HUDEP-2 (cell line): ENCODE measurements at regions not wholly inside any gene's neighbourhood (a gene's known extent, or its start where the extent isn't known, plus 50 kb on each side); places are given as distances from the start of the nearest gene placed in this dataset.
A peak's percentile ranks its signal among the peaks of the same experiment; 100 is the strongest.
"Not testable (repeated sequence)": the region's sequence is repeated elsewhere in the genome, so short reads cannot be mapped to it uniquely, and the experiment has no call there.

Experiments
- DNase-seq, 76 experiments: peaks; one replicate each; lab custom pipeline; 2025; ENCODE audit not compliant: unreplicated experiment in 76 of 76; lab: John Stamatoyannopoulos, UW

- no peak for DNase-seq
Measured at GRCh38 chr18:76307293-76307690, 187.8 kb downstream of the ZNF516 start.

GRCh38 chr18:76306685-76307292 is 188.3 kb downstream of the ZNF516 start:
- DNase-seq: peak in 9 of 76 experiments; percentile 0 to 48 (median 22)

GRCh38 chr18:76285866-76286265 is 209.2 kb downstream of the ZNF516 start:
- DNase-seq: no peak

- no peak for DNase-seq
Measured at GRCh38 chr18:76281565-76281964, 213.5 kb downstream of the ZNF516 start.

GRCh38 chr18:76277801-76278200 is 217.2 kb downstream of the ZNF516 start:
- DNase-seq: no peak

- DNase-seq: no peak
Measured at GRCh38 chr18:76275727-76276313, 219.2 kb downstream of the ZNF516 start.

GRCh38 chr18:76274468-76275289 is 220.4 kb downstream of the ZNF516 start:
- peak in 4 of 76 experiments; percentile 2 to 19 (median 11) for DNase-seq

- no peak for DNase-seq
Measured at GRCh38 chr18:76273956-76274355, 221.1 kb downstream of the ZNF516 start.

- DNase-seq: no peak
Measured at GRCh38 chr18:76273036-76273545, 222.0 kb downstream of the ZNF516 start.

- not testable (repeated sequence) for DNase-seq
Measured at GRCh38 chr18:76267423-76267822, 227.6 kb downstream of the ZNF516 start.

GRCh38 chr18:76266236-76266991 is 228.6 kb downstream of the ZNF516 start:
- DNase-seq: no peak

GRCh38 chr18:76265497-76266235 is 229.4 kb downstream of the ZNF516 start:
- no peak for DNase-seq

- no peak for DNase-seq
Measured at GRCh38 chr18:76264876-76265250, 230.2 kb downstream of the ZNF516 start.

- DNase-seq: no peak
Measured at GRCh38 chr18:76264198-76264875, 230.7 kb downstream of the ZNF516 start.

GRCh38 chr18:76263046-76264005 is 231.7 kb downstream of the ZNF516 start:
- no peak for DNase-seq

GRCh38 chr18:76260941-76261472 is 234.0 kb downstream of the ZNF516 start:
- no peak for DNase-seq

GRCh38 chr18:76259711-76260110 is 235.3 kb downstream of the ZNF516 start:
- DNase-seq: no peak

GRCh38 chr18:76259096-76259495 is 235.9 kb downstream of the ZNF516 start:
- no peak for DNase-seq
